GM12891 (cell line): ENCODE measurements at regions not wholly inside any gene's neighbourhood (a gene's known extent, or its start where the extent isn't known, plus 50 kb on each side); places are given as distances from the start of the nearest gene placed in this dataset.

Experiments used
- POLR2A ChIP-seq: IDR thresholded peaks from 2 replicates; pipeline ENCODE4 v1.6.1; 2011; ENCODE audit warnings: low read depth, low read length, control low read depth
- POLR2AphosphoS5 ChIP-seq: IDR thresholded peaks from 2 replicates; pipeline ENCODE4 v1.6.1; 2011; ENCODE audit warnings: low read depth, low read length, control low read depth
- TAF1 ChIP-seq: IDR thresholded peaks from 2 replicates; pipeline ENCODE4 v1.6.1; 2011; ENCODE audit warnings: low read depth, low read length, control low read depth

GRCh38 chr9:105030285-105030684, 102.3 kb upstream of the ABCA1 start:
- TF ChIP-seq POLR2A (no peak), TAF1 (no peak), POLR2AphosphoS5 (no peak)
